Ovary (tissue), 7 donors: ENCODE measurements at regions not wholly inside any gene's neighbourhood (a gene's known extent, or its start where the extent isn't known, plus 50 kb on each side); places are given as distances from the start of the nearest gene placed in this dataset.

Experiments
- DNase-seq, 5 donors: peaks; one replicate each; pipeline ENCODE4 v3.0.0-alpha.2; 2019 to 2020
- H3K27ac ChIP-seq, 2 donors: fragments of 200-600 bp; one replicate each; pipeline versions ENCODE4 v1.5.1 to v1.8.0; 2019 to 2022
- H3K27me3 ChIP-seq: fragments of 200-600 bp; one replicate; pipeline ENCODE4 v1.8.0; 2022
- H3K36me3 ChIP-seq: fragments of 200-600 bp; sonication (generic); one replicate; pipeline ENCODE4 v1.5.1; 2019
- H3K4me1 ChIP-seq: one replicate; pipeline ENCODE4 v1.8.1; 2013; ENCODE audit warnings: mild to moderate bottlenecking, moderate library complexity; ENCODE audit not compliant: insufficient read depth
- H3K4me3 ChIP-seq: fragments of 200-600 bp; sonication (generic); one replicate; pipeline ENCODE4 v1.5.1; 2017
- H3K9me3 ChIP-seq, 2 donors: fragments of 200-600 bp in 1 of 2; sonication (generic) in 1 of 2; one replicate each; pipeline versions ENCODE4 v1.5.1 to v1.8.1; 2013 to 2019; ENCODE audit warnings: mild to moderate bottlenecking in 1 of 2, moderate library complexity in 1 of 2
- EP300 ChIP-seq: sonication (generic); formaldehyde crosslinking; IDR thresholded peaks from one replicate; pipeline ENCODE4 v1.6.1; 2017; ENCODE audit warnings: antibody characterized with exemption
- POLR2A ChIP-seq: fragments of 450-650 bp; IDR thresholded peaks from one replicate; pipeline ENCODE4 v1.6.1; 2017; ENCODE audit warnings: antibody characterized with exemption, mild to moderate bottlenecking, moderate library complexity
- whole genome bisulfite sequencing, 3 donors: extraction: QIAGEN DNeasy Blood & Tissue Kit in 1 of 3; methylation state at CpG; one replicate each; pipeline versions ENCODE4 v1.1.5 to v1.1.7; 2013 to 2017; 5-methylcytosine and 5-hydroxymethylcytosine counted together
- intact Hi-C, 4 donors: fragments of 100-400 bp; cut with DNase I; formaldehyde crosslinking; loops; one replicate each; pipeline versions ENCODE4 v1.11.0 to v1.15.1; 2022 to 2023
- TF ChIP-seq, protein P1 (sequence below), 3 donors: fragments of 450-650 bp in 2 of 3; fragments of 200-600 bp in 1 of 3; IDR thresholded peaks; one replicate each; pipeline versions ENCODE4 v1.5.1 to v1.8.0; 2016 to 2022; ENCODE audit warnings: antibody characterized with exemption in 3 of 3, mild to moderate bottlenecking in 1 of 3
- donor health status: DM: no; HTN: no; CAD: no; lungs with moderate emphysema.
- donor health status: DM: no; HTN: no; CAD: no.
- donor health status: Bipolar disorder and iron deficiency.
- donor health status: DM: no; HTN: no; CAD: no.
- donor health status: DM: yes; HTN: yes; CAD: no.

DNA sequence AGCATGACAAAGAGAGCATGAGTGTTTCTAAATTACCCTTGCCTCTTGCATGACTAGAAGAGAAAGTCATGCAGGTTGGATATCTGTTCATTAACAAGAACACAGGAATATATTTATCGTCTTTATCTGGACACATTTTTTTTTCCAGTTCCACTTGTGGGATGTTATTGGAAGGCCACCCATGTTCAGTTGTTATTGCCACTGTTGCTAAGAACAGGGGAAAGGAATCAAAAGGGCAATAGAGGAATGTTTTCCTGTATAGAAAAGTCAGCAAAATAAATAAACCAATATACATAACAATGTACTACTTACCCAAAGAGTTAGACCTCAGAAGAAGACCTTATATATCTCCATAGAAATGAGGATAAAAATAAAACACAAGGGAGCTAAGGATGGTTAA is 270.1 kb downstream of the QDPR start:
- H3K36me3 ChIP-seq, result no peaks in the 10 kb centered on the region
- WGBS, 3 donors, result 17 to 24% (median 23%) methylated on average over 1 of the region's 1 CpG
- intact Hi-C loops, result no loop called here

DNA sequence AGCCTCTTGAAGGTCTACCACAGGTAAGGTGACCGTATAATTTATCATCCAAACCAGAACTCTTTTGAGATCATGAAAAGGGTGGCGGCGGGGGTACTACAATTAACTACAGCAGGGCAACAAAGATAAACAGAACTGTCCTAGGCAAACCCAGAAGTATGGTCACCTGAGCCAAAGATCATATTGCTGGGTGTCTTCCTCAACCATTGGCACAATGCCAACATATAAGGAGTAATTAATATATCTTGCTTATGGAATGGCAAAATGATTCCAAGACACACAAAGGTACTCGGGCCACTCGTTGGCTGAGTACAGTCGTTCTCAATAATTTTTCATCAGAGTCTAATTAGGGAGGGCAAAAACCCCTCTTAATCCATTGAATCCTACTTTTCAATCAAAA is 273.3 kb downstream of the QDPR start:
- Histone ChIP-seq H3K4me1 (no peaks in the 10 kb centered on the region), H3K9me3 (no peaks in the 10 kb centered on the region), H3K27me3 (no peaks in the 10 kb centered on the region), H3K36me3 (no peaks in the 10 kb centered on the region), H3K27ac (no peak overlapping the region), H3K4me3 (no peak overlapping the region)
- intact Hi-C loops, result no loop called here
- no peak for DNase-seq
- 90 to 93% (median 90%) methylated on average over 6 of the region's 6 CpGs for WGBS, 3 donors
- no peak for TF ChIP-seq POLR2A
- TF ChIP-seq, protein P1, sequence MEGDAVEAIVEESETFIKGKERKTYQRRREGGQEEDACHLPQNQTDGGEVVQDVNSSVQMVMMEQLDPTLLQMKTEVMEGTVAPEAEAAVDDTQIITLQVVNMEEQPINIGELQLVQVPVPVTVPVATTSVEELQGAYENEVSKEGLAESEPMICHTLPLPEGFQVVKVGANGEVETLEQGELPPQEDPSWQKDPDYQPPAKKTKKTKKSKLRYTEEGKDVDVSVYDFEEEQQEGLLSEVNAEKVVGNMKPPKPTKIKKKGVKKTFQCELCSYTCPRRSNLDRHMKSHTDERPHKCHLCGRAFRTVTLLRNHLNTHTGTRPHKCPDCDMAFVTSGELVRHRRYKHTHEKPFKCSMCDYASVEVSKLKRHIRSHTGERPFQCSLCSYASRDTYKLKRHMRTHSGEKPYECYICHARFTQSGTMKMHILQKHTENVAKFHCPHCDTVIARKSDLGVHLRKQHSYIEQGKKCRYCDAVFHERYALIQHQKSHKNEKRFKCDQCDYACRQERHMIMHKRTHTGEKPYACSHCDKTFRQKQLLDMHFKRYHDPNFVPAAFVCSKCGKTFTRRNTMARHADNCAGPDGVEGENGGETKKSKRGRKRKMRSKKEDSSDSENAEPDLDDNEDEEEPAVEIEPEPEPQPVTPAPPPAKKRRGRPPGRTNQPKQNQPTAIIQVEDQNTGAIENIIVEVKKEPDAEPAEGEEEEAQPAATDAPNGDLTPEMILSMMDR (IDR thresholded peaks at IDR 0.05), result no peak
- no peak for TF ChIP-seq EP300

More for the DNA sequence above, 270.1 kb downstream of the QDPR start:
- Histone ChIP-seq H3K27me3 (no peaks in the 10 kb centered on the region), H3K4me1 (no peaks in the 10 kb centered on the region), H3K4me3 (no peak overlapping the region), H3K9me3 (no peaks in the 10 kb centered on the region), H3K27ac (no peak overlapping the region)
- no peak for TF ChIP-seq POLR2A
- TF ChIP-seq, protein P1 (IDR thresholded peaks at IDR 0.05), result no peak
- DNase-seq, result no peak

DNA sequence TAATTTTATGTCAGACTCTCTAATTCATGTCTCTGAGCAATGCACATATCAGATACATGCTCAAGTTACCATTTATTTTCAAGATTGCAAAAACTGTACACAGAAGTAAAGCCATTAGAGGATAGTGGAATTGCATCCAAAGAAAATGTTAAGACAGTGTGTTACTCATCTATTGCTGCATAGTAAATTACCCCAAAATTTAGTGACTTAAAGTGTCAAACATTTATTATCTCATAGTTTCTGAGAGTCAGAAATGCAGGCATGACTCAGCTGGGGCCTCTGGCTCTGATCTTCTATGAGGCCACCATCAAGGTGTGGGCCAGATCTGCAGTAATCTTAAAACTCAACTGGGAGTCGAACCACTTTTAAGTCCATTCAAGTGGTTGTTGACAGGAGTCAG is 275.2 kb downstream of the QDPR start:
- DNase-seq, result no peak
- Histone ChIP-seq H3K27ac (no peak overlapping the region), H3K27me3 (no peaks in the 10 kb centered on the region), H3K4me1 (peaks cover 6% of the 10 kb centered on the region), H3K9me3 (no peaks in the 10 kb centered on the region), H3K36me3 (no peaks in the 10 kb centered on the region), H3K4me3 (no peak overlapping the region)
- TF ChIP-seq EP300 (no peak), POLR2A (no peak)
- TF ChIP-seq, protein P1 (IDR thresholded peaks at IDR 0.05), result no peak
- intact Hi-C loops, result no loop called here
- WGBS, 3 donors, result 81 to 96% (median 88%) methylated on average over 1 of the region's 1 CpG

DNA sequence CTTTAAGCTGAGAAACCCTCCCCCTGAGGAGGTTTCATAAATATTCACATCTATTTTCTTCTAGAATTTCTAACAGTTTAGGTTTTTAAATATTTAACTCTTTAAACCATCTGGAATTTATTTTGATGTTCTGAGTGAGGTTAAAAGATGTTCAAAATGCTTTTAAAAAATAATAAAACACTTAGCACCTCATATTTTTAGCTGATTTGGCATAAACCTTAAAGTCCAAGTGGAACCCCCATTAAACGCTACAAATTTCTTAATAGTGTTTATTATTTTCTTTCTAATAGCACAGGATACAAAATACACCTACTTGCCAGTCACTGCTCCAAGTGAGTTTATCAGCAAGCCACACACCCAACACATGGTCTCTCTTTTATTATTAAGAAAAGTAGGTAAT is 277.2 kb downstream of the QDPR start:
- H3K4me1 ChIP-seq, result peaks cover 6% of the 10 kb centered on the region
- WGBS, 3 donors, result 70 to 78% (median 74%) methylated on average over 1 of the region's 1 CpG
- no peak overlapping the region for H3K4me3 ChIP-seq
- no peak for DNase-seq
- no peak overlapping the region for H3K27ac ChIP-seq
- H3K9me3 ChIP-seq, result no peaks in the 10 kb centered on the region
- intact Hi-C loops, result no loop called here
- H3K27me3 ChIP-seq, result no peaks in the 10 kb centered on the region
- TF ChIP-seq, protein P1 (IDR thresholded peaks at IDR 0.05), result no peak
- TF ChIP-seq EP300, result no peak
- no peak for TF ChIP-seq POLR2A
- no peaks in the 10 kb centered on the region for H3K36me3 ChIP-seq
